ENCODE measurements at regions not wholly inside any gene's neighbourhood (a gene's known extent, or its start where the extent isn't known, plus 50 kb on each side); places are given as distances from the start of the nearest gene placed in this dataset.

DNA sequence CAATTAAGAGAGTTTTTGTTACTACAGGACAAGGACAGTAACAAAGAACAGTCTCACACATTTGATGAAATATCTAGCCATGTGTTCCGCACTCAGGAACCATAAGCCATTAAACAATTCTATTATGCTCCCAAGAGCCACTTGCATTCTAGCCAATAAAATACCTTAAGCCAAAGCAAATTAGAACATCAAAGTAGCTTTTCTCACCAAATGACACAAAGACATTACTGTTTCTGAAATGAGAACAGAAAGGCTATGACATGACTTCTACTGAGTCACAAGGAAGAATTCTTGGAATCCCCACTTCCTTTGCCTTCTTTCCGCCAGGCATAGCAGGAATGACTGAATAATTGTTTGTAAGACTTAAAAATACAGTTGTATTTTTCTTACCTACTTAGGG lies 445.8 kb downstream of the ATP23 start:
- ChIA-PET POLR2A (ENCODE audit: unreplicated experiment) (interaction anchor here (0.7 kb wide), 1 partner anchor 27 kb away, joined by 4 read pairs; no protein-coding TSS in a partner anchor), CTCF (no interaction called here)
- Histone ChIP-seq H3K27me3 (ENCODE audit: low read length) (no peaks in the 10 kb centered on the region), H4K20me1 (ENCODE audit: low read length) (no peaks in the 10 kb centered on the region), H3K79me2 (ENCODE audit: low read length) (no peaks in the 10 kb centered on the region), H3K4me2 (ENCODE audit: low read length) (0 out of 2 replicates have a peak overlapping the region, but pooled peaks have one; percentile 0), H3K4me1 (ENCODE audit: insufficient read depth, low read length) (peaks cover 12% of the 10 kb centered on the region), H3K9ac (ENCODE audit: low read length) (no peak overlapping the region), H2AFZ (ENCODE audit: low read length) (no peak overlapping the region), H3F3A (ENCODE audit: low read length, unreplicated experiment) (peaks cover 4% of the 10 kb centered on the region), H3K9me3 (ENCODE audit: low read length) (no peaks in the 10 kb centered on the region), H3K27ac (ENCODE audit: low read length) (peak overlapping the region; percentile 27), H3K4me3 (ENCODE audit: low read length) (no peak overlapping the region), H3K9me2 (replicated peaks; ENCODE audit: low read length) (no peaks in the 10 kb centered on the region), H3K36me3 (ENCODE audit: low read depth, low read length) (no peaks in the 10 kb centered on the region)
- BruUV-seq (replicated peaks), result no TSS peak
- TF ChIP-seq EZH2phosphoT487 (IDR thresholded peaks at IDR 0.05; ENCODE audit: borderline replicate concordance, low read length), result no peak
- TF ChIP-seq, protein P1, sequence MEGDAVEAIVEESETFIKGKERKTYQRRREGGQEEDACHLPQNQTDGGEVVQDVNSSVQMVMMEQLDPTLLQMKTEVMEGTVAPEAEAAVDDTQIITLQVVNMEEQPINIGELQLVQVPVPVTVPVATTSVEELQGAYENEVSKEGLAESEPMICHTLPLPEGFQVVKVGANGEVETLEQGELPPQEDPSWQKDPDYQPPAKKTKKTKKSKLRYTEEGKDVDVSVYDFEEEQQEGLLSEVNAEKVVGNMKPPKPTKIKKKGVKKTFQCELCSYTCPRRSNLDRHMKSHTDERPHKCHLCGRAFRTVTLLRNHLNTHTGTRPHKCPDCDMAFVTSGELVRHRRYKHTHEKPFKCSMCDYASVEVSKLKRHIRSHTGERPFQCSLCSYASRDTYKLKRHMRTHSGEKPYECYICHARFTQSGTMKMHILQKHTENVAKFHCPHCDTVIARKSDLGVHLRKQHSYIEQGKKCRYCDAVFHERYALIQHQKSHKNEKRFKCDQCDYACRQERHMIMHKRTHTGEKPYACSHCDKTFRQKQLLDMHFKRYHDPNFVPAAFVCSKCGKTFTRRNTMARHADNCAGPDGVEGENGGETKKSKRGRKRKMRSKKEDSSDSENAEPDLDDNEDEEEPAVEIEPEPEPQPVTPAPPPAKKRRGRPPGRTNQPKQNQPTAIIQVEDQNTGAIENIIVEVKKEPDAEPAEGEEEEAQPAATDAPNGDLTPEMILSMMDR (conservative IDR thresholded peaks at IDR 0.05; ENCODE audit: low read depth, low read length), result no peak
- TF ChIP-seq EZH2 (IDR thresholded peaks at IDR 0.05; ENCODE audit: low read length, unreplicated experiment), result no peak
- intact Hi-C loops (cut with micrococcal nuclease), result no loop called here
- DNase-seq (peak; percentile 77), ATAC-seq (peak; percentile 67)

DNA sequence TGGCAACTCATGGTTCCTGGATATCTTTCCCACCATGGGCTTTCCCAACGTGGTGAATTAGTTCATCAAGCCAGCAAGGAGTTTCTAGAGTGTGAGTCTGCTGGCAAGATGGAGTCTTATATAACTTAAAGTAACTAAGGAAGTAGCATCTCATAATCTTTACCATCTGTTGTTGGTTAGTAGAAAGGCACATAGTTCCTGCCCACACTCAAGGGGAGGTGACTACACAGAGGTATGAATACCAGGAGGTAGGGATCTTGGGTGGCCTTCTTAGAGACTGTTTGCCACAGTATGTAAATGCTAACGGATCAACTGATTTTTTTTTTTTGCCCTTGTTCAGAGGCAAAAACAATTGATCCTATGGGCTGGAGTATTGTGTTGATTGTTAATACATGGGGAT lies 446.9 kb downstream of the ATP23 start:
- Histone ChIP-seq H3K4me1 (ENCODE audit: insufficient read depth, low read length) (peaks cover 12% of the 10 kb centered on the region), H3K9me2 (replicated peaks; ENCODE audit: low read length) (no peaks in the 10 kb centered on the region), H3K27ac (ENCODE audit: low read length) (0 out of 2 replicates have a peak overlapping the region, but pooled peaks have one; percentile 27), H3K4me2 (ENCODE audit: low read length) (no peak overlapping the region), H3F3A (ENCODE audit: low read length, unreplicated experiment) (peaks cover 4% of the 10 kb centered on the region), H3K36me3 (ENCODE audit: low read depth, low read length) (no peaks in the 10 kb centered on the region), H2AFZ (ENCODE audit: low read length) (no peak overlapping the region), H3K79me2 (ENCODE audit: low read length) (no peaks in the 10 kb centered on the region), H4K20me1 (ENCODE audit: low read length) (no peaks in the 10 kb centered on the region), H3K27me3 (ENCODE audit: low read length) (no peaks in the 10 kb centered on the region), H3K9me3 (ENCODE audit: low read length) (no peaks in the 10 kb centered on the region), H3K4me3 (ENCODE audit: low read length) (no peak overlapping the region), H3K9ac (ENCODE audit: low read length) (no peak overlapping the region)
- ChIA-PET CTCF (no interaction called here), POLR2A (ENCODE audit: unreplicated experiment) (no interaction called here)
- no peak for TF ChIP-seq EZH2phosphoT487 (IDR thresholded peaks at IDR 0.05; ENCODE audit: borderline replicate concordance, low read length)
- TF ChIP-seq, protein P1 (conservative IDR thresholded peaks at IDR 0.05; ENCODE audit: low read depth, low read length), result no peak
- no peak for TF ChIP-seq EZH2 (IDR thresholded peaks at IDR 0.05; ENCODE audit: low read length, unreplicated experiment)
- DNase-seq (no peak), ATAC-seq (no peak)
- intact Hi-C loops (cut with micrococcal nuclease), result no loop called here
- no TSS peak for BruUV-seq (replicated peaks)

DNA sequence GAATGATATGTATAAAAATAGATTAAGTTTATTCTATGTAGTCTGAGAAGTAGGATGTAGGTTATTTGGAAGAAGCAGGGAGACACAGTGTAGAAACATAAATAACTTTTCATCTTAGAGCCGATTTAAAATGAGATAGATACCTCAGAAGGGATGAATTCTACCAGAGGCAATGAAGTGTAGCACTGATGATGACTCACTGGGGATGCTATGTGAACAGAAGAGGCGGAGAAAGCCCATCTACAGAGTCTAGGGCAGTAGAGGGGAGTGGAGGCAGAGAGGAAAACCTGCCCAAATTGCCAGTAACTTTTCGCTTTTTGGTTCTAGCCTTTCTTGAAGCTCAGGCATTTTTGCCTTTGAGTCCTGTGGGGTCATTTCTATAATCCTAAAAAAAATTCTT lies 451.8 kb downstream of the ATP23 start:
- H3K9me3 ChIP-seq (ENCODE audit: low read length), result no peaks in the 10 kb centered on the region
- peaks cover 14% of the 10 kb centered on the region for H3K4me1 ChIP-seq (ENCODE audit: insufficient read depth, low read length)
- TF ChIP-seq EZH2 (IDR thresholded peaks at IDR 0.05; ENCODE audit: low read length, unreplicated experiment) (no peak), EZH2phosphoT487 (IDR thresholded peaks at IDR 0.05; ENCODE audit: borderline replicate concordance, low read length) (no peak)
- TF ChIP-seq, protein P1 (conservative IDR thresholded peaks at IDR 0.05; ENCODE audit: low read depth, low read length), result no peak
- CTCF ChIA-PET, result no interaction called here
- H3K4me3 ChIP-seq (ENCODE audit: low read length), result no peak overlapping the region
- DNase-seq (peak; percentile 48), ATAC-seq (peak; percentile 48; the same call in 1 of the 2 replicates)
- H3K36me3 ChIP-seq (ENCODE audit: low read depth, low read length), result no peaks in the 10 kb centered on the region
- POLR2A ChIA-PET (ENCODE audit: unreplicated experiment), result no interaction called here
- H3F3A ChIP-seq (ENCODE audit: low read length, unreplicated experiment), result no peaks in the 10 kb centered on the region
- no peaks in the 10 kb centered on the region for H3K9me2 ChIP-seq (replicated peaks; ENCODE audit: low read length)
- no peak overlapping the region for H2AFZ ChIP-seq (ENCODE audit: low read length)
- BruUV-seq (replicated peaks), result no TSS peak
- H3K27me3 ChIP-seq (ENCODE audit: low read length), result no peaks in the 10 kb centered on the region
- H3K4me2 ChIP-seq (ENCODE audit: low read length), result no peak overlapping the region
- intact Hi-C loops (cut with micrococcal nuclease), result no loop called here
- H3K27ac ChIP-seq (ENCODE audit: low read length), result no peak overlapping the region
- no peaks in the 10 kb centered on the region for H4K20me1 ChIP-seq (ENCODE audit: low read length)
- no peaks in the 10 kb centered on the region for H3K79me2 ChIP-seq (ENCODE audit: low read length)
- H3K9ac ChIP-seq (ENCODE audit: low read length), result no peak overlapping the region
